ENCODE measurements at regions not wholly inside any gene's neighbourhood (a gene's known extent, or its start where the extent isn't known, plus 50 kb on each side); places are given as distances from the start of the nearest gene placed in this dataset.

DNA sequence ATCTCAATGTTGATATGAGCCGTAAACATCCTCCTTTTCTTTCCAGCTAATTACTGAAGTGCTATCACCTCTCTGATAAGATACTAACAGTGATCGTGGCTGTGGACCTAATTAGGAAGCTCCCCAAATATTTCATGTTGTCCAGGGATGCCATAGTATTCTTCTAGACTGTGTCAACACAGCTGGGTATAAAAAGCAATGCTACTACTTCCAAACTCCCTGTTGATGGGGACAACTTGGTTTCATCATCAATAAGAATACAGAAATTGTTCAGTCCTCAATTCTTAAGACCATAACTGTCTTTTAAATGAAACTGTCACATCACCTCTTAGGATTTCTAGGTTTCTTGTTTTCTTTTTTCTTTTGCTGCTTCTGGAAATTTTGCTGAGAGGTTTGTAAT is 530.6 kb downstream of the TOX3 start:
- H3K4me2 ChIP-seq (ENCODE audit: low read length): no peak overlapping the region
- TF ChIP-seq, protein P1, sequence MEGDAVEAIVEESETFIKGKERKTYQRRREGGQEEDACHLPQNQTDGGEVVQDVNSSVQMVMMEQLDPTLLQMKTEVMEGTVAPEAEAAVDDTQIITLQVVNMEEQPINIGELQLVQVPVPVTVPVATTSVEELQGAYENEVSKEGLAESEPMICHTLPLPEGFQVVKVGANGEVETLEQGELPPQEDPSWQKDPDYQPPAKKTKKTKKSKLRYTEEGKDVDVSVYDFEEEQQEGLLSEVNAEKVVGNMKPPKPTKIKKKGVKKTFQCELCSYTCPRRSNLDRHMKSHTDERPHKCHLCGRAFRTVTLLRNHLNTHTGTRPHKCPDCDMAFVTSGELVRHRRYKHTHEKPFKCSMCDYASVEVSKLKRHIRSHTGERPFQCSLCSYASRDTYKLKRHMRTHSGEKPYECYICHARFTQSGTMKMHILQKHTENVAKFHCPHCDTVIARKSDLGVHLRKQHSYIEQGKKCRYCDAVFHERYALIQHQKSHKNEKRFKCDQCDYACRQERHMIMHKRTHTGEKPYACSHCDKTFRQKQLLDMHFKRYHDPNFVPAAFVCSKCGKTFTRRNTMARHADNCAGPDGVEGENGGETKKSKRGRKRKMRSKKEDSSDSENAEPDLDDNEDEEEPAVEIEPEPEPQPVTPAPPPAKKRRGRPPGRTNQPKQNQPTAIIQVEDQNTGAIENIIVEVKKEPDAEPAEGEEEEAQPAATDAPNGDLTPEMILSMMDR (IDR thresholded peaks at IDR 0.05): no peak
- no peak overlapping the region for H3K27ac ChIP-seq
- no peaks in the 10 kb centered on the region for H3K36me3 ChIP-seq (ENCODE audit: control insufficient read depth, insufficient read depth, low read length)
- no peaks in the 10 kb centered on the region for H3K79me2 ChIP-seq
- H3K9ac ChIP-seq: no peak overlapping the region
- no peak overlapping the region for H3K4me3 ChIP-seq (ENCODE audit: low read depth, low read length)
- no peaks in the 10 kb centered on the region for H3K9me3 ChIP-seq (ENCODE audit: control insufficient read depth, low read length)
- no peaks in the 10 kb centered on the region for H3K4me1 ChIP-seq
- no peak overlapping the region for H2AFZ ChIP-seq
- H3K27me3 ChIP-seq (ENCODE audit: control insufficient read depth, insufficient read depth, low read length): no peaks in the 10 kb centered on the region

DNA sequence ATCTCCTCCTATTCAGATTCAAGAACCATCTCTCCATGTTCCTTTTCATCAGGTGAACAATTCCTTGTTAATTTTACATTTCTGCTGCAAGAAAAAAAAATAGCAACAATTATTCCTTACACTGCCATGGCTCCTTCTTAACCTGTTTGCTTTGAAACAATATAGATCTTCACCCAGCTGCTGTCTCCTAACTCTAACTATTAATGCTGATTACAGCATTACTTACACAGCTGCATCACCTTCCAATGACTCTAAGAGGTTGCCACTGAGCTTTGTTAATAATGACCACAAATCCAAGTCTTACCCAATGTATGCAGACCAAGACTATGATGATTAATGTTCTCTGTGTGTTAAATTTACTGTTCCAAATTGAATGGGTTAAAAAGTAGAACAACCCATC is 541.4 kb downstream of the TOX3 start:
- H3K9me3 ChIP-seq (ENCODE audit: control insufficient read depth, low read length): no peaks in the 10 kb centered on the region
- no peak overlapping the region for H3K4me2 ChIP-seq (ENCODE audit: low read length)
- no peaks in the 10 kb centered on the region for H3K27me3 ChIP-seq (ENCODE audit: control insufficient read depth, insufficient read depth, low read length)
- no peak overlapping the region for H3K27ac ChIP-seq
- no peak overlapping the region for H2AFZ ChIP-seq
- TF ChIP-seq, protein P1 (IDR thresholded peaks at IDR 0.05): no peak
- H3K4me1 ChIP-seq: no peaks in the 10 kb centered on the region
- H3K4me3 ChIP-seq (ENCODE audit: low read depth, low read length): no peak overlapping the region
- no peaks in the 10 kb centered on the region for H3K79me2 ChIP-seq
- no peak overlapping the region for H3K9ac ChIP-seq
- H3K36me3 ChIP-seq (ENCODE audit: control insufficient read depth, insufficient read depth, low read length): no peaks in the 10 kb centered on the region

DNA sequence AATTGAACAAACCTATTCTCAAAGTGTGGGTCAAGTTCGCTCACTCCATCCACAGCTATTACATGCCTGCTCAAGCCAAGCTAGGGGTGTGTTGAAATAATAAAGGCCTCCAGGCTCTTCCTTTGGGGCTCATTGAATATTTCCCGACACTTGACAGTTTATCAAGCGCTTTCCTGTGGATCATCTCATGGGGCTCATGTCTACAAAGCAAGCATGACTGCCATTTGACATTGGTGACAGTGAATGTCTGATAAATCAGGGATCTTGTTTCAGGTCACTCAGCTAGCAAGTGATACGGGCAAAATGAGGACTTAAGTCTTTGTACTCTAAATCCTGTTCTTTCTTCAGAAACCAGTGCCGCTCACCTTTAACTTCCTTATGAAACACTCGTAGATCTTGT is 542.6 kb downstream of the TOX3 start:
- no peaks in the 10 kb centered on the region for H3K36me3 ChIP-seq (ENCODE audit: control insufficient read depth, insufficient read depth, low read length)
- TF ChIP-seq, protein P1 (IDR thresholded peaks at IDR 0.05): no peak
- H3K27me3 ChIP-seq (ENCODE audit: control insufficient read depth, insufficient read depth, low read length): no peaks in the 10 kb centered on the region
- H3K4me3 ChIP-seq (ENCODE audit: low read depth, low read length): no peak overlapping the region
- no peaks in the 10 kb centered on the region for H3K9me3 ChIP-seq (ENCODE audit: control insufficient read depth, low read length)
- H3K9ac ChIP-seq: no peak overlapping the region
- H3K27ac ChIP-seq: no peak overlapping the region
- no peak overlapping the region for H3K4me2 ChIP-seq (ENCODE audit: low read length)
- no peaks in the 10 kb centered on the region for H3K79me2 ChIP-seq
- H2AFZ ChIP-seq: no peak overlapping the region
- no peaks in the 10 kb centered on the region for H3K4me1 ChIP-seq

DNA sequence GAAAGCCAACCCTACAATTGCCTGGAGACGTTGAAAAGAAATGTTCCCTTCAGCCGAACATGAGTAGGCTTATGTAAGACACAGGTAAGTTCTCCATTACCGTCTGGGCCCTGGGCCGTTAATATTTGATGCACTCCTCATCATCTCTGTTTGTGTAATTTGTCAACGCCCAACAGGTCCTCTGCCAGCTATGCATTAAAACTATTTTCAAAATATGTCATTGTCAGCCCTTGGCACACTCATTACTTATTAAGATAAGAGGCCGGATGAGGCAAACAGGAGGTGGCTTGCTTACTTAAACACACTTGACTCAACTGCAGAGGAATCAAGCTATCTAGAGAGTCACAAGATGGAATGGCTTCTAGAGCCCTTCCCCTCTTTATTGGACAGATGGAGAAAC is 544.9 kb downstream of the TOX3 start:
- Histone ChIP-seq H2AFZ (no peak overlapping the region), H3K4me1 (no peaks in the 10 kb centered on the region), H3K79me2 (no peaks in the 10 kb centered on the region), H3K27ac (no peak overlapping the region), H3K9ac (no peak overlapping the region), H3K9me3 (ENCODE audit: control insufficient read depth, low read length) (no peaks in the 10 kb centered on the region), H3K4me2 (ENCODE audit: low read length) (no peak overlapping the region), H3K27me3 (ENCODE audit: control insufficient read depth, insufficient read depth, low read length) (no peaks in the 10 kb centered on the region), H3K36me3 (ENCODE audit: control insufficient read depth, insufficient read depth, low read length) (no peaks in the 10 kb centered on the region), H3K4me3 (ENCODE audit: low read depth, low read length) (no peak overlapping the region)
- TF ChIP-seq, protein P1 (IDR thresholded peaks at IDR 0.05): no peak

DNA sequence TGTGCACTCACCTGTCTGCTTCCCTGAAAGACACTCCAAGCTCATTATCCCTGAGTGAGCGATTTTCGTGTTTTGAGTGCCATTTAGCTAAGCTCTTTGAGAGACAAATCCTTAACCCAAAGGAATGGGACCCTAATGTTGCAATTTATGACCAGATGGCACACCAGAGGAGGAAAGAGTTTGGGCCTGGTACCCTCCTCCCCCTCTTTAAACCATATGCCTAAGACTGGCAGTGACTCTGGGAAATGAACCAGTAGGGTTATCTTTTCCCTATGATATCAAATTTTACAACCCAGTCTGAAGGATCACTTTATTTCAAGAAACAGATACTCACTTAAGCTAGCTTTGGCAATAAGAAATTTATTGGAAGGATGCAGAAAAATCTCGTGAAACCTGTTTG is 550.4 kb downstream of the TOX3 start:
- Histone ChIP-seq H3K4me2 (ENCODE audit: low read length) (no peak overlapping the region), H3K9ac (no peak overlapping the region), H3K36me3 (ENCODE audit: control insufficient read depth, insufficient read depth, low read length) (no peaks in the 10 kb centered on the region), H3K4me1 (no peaks in the 10 kb centered on the region), H3K79me2 (no peaks in the 10 kb centered on the region), H3K27me3 (ENCODE audit: control insufficient read depth, insufficient read depth, low read length) (no peaks in the 10 kb centered on the region), H2AFZ (no peak overlapping the region), H3K27ac (no peak overlapping the region), H3K9me3 (ENCODE audit: control insufficient read depth, low read length) (no peaks in the 10 kb centered on the region), H3K4me3 (ENCODE audit: low read depth, low read length) (no peak overlapping the region)
- TF ChIP-seq, protein P1 (IDR thresholded peaks at IDR 0.05): no peak
